ENCODE measurements at regions not wholly inside any gene's neighbourhood (a gene's known extent, or its start where the extent isn't known, plus 50 kb on each side); places are given as distances from the start of the nearest gene placed in this dataset.

- no peak for TF ChIP-seq CTCF (IDR thresholded peaks at IDR 0.05)
- Histone ChIP-seq H3K27ac (no peak overlapping the region), H3K27me3 (peaks cover 4% of the 10 kb centered on the region), H3K4me3 (no peak overlapping the region), H3K9me3 (no peaks in the 10 kb centered on the region), H3K4me1 (no peaks in the 10 kb centered on the region), H3K36me3 (no peaks in the 10 kb centered on the region)
- ATAC-seq, result no peak
- no peak for DNase-seq
- intact Hi-C loops (cut with DNase I), result no loop called here
Measured at GRCh38 chr10:90306187-90306586, 551.7 kb downstream of the HTR7 start.

GRCh38 chr10:90308223-90308622, 549.6 kb downstream of the HTR7 start:
- DNase-seq (no peak), ATAC-seq (no peak)
- no peaks in the 10 kb centered on the region for H3K9me3 ChIP-seq
- no peaks in the 10 kb centered on the region for H3K4me1 ChIP-seq
- no peak for TF ChIP-seq CTCF (IDR thresholded peaks at IDR 0.05)
- H3K4me3 ChIP-seq, result no peak overlapping the region
- intact Hi-C loops (cut with DNase I), result no loop called here
- peaks cover 4% of the 10 kb centered on the region for H3K27me3 ChIP-seq
- no peaks in the 10 kb centered on the region for H3K36me3 ChIP-seq
- H3K27ac ChIP-seq, result no peak overlapping the region

- Histone ChIP-seq H3K27me3 (no peaks in the 10 kb centered on the region), H3K36me3 (no peaks in the 10 kb centered on the region), H3K27ac (no peak overlapping the region), H3K4me3 (no peak overlapping the region), H3K4me1 (no peaks in the 10 kb centered on the region), H3K9me3 (no peaks in the 10 kb centered on the region)
- ATAC-seq (no peak), DNase-seq (no peak)
- TF ChIP-seq CTCF (IDR thresholded peaks at IDR 0.05), result no peak
- intact Hi-C loops (cut with DNase I), result no loop called here
Measured at GRCh38 chr10:90313576-90314325, 544.1 kb downstream of the HTR7 start.

GRCh38 chr10:90314718-90315117, 543.1 kb downstream of the HTR7 start:
- Histone ChIP-seq H3K4me1 (no peaks in the 10 kb centered on the region), H3K27me3 (no peaks in the 10 kb centered on the region), H3K9me3 (no peaks in the 10 kb centered on the region), H3K4me3 (no peak overlapping the region), H3K36me3 (no peaks in the 10 kb centered on the region), H3K27ac (no peak overlapping the region)
- ATAC-seq, result no peak
- no peak for TF ChIP-seq CTCF (IDR thresholded peaks at IDR 0.05)
- intact Hi-C loops (cut with DNase I), result no loop called here
- no peak for DNase-seq

GRCh38 chr10:90317172-90317571, 540.7 kb downstream of the HTR7 start:
- H3K4me3 ChIP-seq, result no peak overlapping the region
- H3K27me3 ChIP-seq, result no peaks in the 10 kb centered on the region
- no peaks in the 10 kb centered on the region for H3K9me3 ChIP-seq
- no peak for TF ChIP-seq CTCF (IDR thresholded peaks at IDR 0.05)
- H3K36me3 ChIP-seq, result no peaks in the 10 kb centered on the region
- intact Hi-C loops (cut with DNase I), result no loop called here
- no peak overlapping the region for H3K27ac ChIP-seq
- no peak for ATAC-seq
- no peaks in the 10 kb centered on the region for H3K4me1 ChIP-seq
- DNase-seq, result no peak

- H3K4me1 ChIP-seq, result no peaks in the 10 kb centered on the region
- peak; percentile 29 for ATAC-seq
- intact Hi-C loops (cut with DNase I), result no loop called here
Measured at GRCh38 chr10:90318659-90319058, 539.2 kb downstream of the HTR7 start.

More at GRCh38 chr10:90318659-90319058, 539.2 kb downstream of the HTR7 start:
- no peak for TF ChIP-seq CTCF (IDR thresholded peaks at IDR 0.05)
- no peaks in the 10 kb centered on the region for H3K36me3 ChIP-seq
- no peak for DNase-seq
- no peaks in the 10 kb centered on the region for H3K9me3 ChIP-seq
- no peak overlapping the region for H3K4me3 ChIP-seq
- no peak overlapping the region for H3K27ac ChIP-seq
- no peaks in the 10 kb centered on the region for H3K27me3 ChIP-seq
